ENCODE measurements at regions not wholly inside any gene's neighbourhood (a gene's known extent, or its start where the extent isn't known, plus 50 kb on each side); places are given as distances from the start of the nearest gene placed in this dataset.

DNA sequence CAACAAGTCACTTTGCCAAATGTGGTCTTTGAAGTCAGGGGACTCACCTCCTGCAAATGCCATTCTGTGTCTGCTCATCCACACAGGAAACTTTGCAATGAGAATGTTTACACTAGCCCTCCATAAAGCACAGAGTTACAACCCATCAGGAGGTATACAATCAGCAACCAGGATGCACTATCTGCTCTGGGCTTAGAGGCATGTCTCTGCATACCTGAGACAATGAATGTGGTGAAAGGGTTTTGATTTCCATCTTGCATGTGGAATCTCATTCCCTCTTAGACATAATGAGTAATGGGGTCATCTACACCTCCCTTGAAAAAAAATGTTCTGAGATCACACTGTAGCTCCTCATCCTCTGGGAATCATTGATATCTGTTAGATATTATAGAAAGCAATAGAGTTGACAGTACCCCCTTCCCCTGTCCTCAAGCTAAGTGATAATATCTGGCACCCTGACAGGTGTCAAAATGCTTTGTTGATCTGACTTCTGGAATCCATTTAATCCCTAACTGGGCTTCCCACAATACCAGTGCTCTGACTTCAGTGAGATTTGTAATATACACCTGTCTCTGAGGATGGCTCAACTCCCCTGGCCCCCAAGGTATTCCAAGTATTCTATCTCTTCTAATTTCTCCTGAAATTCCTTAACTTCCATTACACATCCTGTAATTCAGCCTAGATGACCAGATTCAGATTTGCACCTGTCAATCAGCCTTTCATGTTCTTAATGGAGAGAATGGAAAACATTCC lies 163.4 kb upstream of the NLGN4Y start:
- Histone ChIP-seq H4K20me1 (ENCODE audit: control insufficient read depth, insufficient read depth, low read length, poor library complexity, severe bottlenecking) (no peaks in the 10 kb centered on the region), H3K9me3 (ENCODE audit: control extremely low read depth in 1 of 3, control insufficient read depth in 2 of 3, insufficient read depth in 1 of 3, low read length in 2 of 3) (peaks cover 0 to 3% (median 0%) of the 10 kb centered on the region in 3 donors), H3K36me3 (replicated peaks in 1 of 2; ENCODE audit: control extremely low read depth in 1 of 2, control insufficient read depth in 1 of 2, extremely low read depth in 1 of 2, insufficient read depth in 2 of 2, low read length in 1 of 2) (no peaks in the 10 kb centered on the region), H3K27me3 (replicated peaks in 1 of 4; ENCODE audit: control extremely low read depth in 1 of 4, control insufficient read depth in 3 of 4, insufficient read depth in 4 of 4, low read length in 3 of 4) (no peaks in the 10 kb centered on the region), H3K4me1 (ENCODE audit: control insufficient read depth in 2 of 2, insufficient read depth in 2 of 2, low read length in 2 of 2) (no peaks in the 10 kb centered on the region), H3K4me3 (ENCODE audit: control extremely low read depth in 1 of 5, extremely low read depth in 1 of 5, insufficient read depth in 1 of 5, low read depth in 2 of 5, low read length in 4 of 5) (no peak overlapping the region), H3K79me2 (ENCODE audit: control insufficient read depth, insufficient read depth, low read length) (no peaks in the 10 kb centered on the region), H3K9ac (ENCODE audit: low read length) (no peak overlapping the region), H2AFZ (ENCODE audit: insufficient read depth, low read depth, low read length, poor library complexity, severe bottlenecking) (no peak overlapping the region), H3K27ac (ENCODE audit: low read length in 2 of 2) (no peak overlapping the region), H3K4me2 (replicated peaks; ENCODE audit: low read depth, low read length, poor library complexity, severe bottlenecking) (no peak overlapping the region)
- Mint-ChIP-seq H3K27ac (no peak overlapping the region), H3K27me3 (no peaks in the 10 kb centered on the region), H3K9me3 (ENCODE audit: insufficient read depth) (peaks cover 1% of the 10 kb centered on the region), H3K4me1 (no peaks in the 10 kb centered on the region), H3K4me3 (no peak overlapping the region)
- no peak for DNase-seq
- intact Hi-C loops (cut with micrococcal nuclease): no loop called here
- POLR2A ChIA-PET: no interaction called here
- CTCF ChIA-PET: no interaction called here
- TF ChIP-seq, protein P1, sequence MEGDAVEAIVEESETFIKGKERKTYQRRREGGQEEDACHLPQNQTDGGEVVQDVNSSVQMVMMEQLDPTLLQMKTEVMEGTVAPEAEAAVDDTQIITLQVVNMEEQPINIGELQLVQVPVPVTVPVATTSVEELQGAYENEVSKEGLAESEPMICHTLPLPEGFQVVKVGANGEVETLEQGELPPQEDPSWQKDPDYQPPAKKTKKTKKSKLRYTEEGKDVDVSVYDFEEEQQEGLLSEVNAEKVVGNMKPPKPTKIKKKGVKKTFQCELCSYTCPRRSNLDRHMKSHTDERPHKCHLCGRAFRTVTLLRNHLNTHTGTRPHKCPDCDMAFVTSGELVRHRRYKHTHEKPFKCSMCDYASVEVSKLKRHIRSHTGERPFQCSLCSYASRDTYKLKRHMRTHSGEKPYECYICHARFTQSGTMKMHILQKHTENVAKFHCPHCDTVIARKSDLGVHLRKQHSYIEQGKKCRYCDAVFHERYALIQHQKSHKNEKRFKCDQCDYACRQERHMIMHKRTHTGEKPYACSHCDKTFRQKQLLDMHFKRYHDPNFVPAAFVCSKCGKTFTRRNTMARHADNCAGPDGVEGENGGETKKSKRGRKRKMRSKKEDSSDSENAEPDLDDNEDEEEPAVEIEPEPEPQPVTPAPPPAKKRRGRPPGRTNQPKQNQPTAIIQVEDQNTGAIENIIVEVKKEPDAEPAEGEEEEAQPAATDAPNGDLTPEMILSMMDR (IDR thresholded peaks at IDR 0.05): no peak
- TF ChIP-seq EZH2 (IDR thresholded peaks at IDR 0.05; ENCODE audit: borderline replicate concordance, insufficient read depth, low read depth, low read length, poor library complexity, severe bottlenecking): no peak
- no peak for ATAC-seq (ENCODE audit: low read depth)

DNA sequence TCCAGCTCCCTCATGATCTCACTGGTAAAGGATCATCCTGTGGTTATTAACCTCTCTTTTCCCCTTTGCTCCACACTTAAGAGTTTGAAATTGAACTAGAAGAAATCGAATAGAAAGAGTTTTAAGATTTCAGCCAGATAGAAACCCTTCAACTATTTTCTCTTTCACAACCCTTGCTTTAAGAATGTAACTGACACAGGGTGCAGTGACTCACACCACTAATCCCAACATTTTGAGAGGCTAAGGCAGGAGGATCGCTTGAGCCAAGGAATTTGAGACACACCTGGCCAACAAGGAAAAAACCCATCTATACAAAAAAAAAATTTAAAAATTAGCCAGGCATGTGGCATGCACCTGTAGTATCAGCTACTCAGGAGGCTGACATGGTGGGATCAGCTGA lies 150.7 kb upstream of the NLGN4Y start:
- no peaks in the 10 kb centered on the region for H3K9me3 Mint-ChIP-seq (ENCODE audit: insufficient read depth)

More for the DNA sequence above, 150.7 kb upstream of the NLGN4Y start:
- Histone ChIP-seq H3K4me1 (ENCODE audit: control insufficient read depth in 2 of 2, insufficient read depth in 2 of 2, low read length in 2 of 2) (no peaks in the 10 kb centered on the region), H3K27ac (ENCODE audit: low read length in 2 of 2) (no peak overlapping the region), H3K9me3 (ENCODE audit: control extremely low read depth in 1 of 3, control insufficient read depth in 2 of 3, insufficient read depth in 1 of 3, low read length in 2 of 3) (no peaks in the 10 kb centered on the region), H2AFZ (ENCODE audit: insufficient read depth, low read depth, low read length, poor library complexity, severe bottlenecking) (no peak overlapping the region), H3K79me2 (ENCODE audit: control insufficient read depth, insufficient read depth, low read length) (no peaks in the 10 kb centered on the region), H3K4me2 (replicated peaks; ENCODE audit: low read depth, low read length, poor library complexity, severe bottlenecking) (no peak overlapping the region), H3K27me3 (replicated peaks in 1 of 4; ENCODE audit: control extremely low read depth in 1 of 4, control insufficient read depth in 3 of 4, insufficient read depth in 4 of 4, low read length in 3 of 4) (no peaks in the 10 kb centered on the region), H4K20me1 (ENCODE audit: control insufficient read depth, insufficient read depth, low read length, poor library complexity, severe bottlenecking) (no peaks in the 10 kb centered on the region), H3K4me3 (ENCODE audit: control extremely low read depth in 1 of 5, extremely low read depth in 1 of 5, insufficient read depth in 1 of 5, low read depth in 2 of 5, low read length in 4 of 5) (no peak overlapping the region), H3K36me3 (replicated peaks in 1 of 2; ENCODE audit: control extremely low read depth in 1 of 2, control insufficient read depth in 1 of 2, extremely low read depth in 1 of 2, insufficient read depth in 2 of 2, low read length in 1 of 2) (no peaks in the 10 kb centered on the region), H3K9ac (ENCODE audit: low read length) (no peak overlapping the region)
- Mint-ChIP-seq H3K27ac (no peak overlapping the region), H3K4me3 (no peak overlapping the region), H3K27me3 (no peaks in the 10 kb centered on the region), H3K4me1 (peaks cover 6% of the 10 kb centered on the region)
- CTCF ChIA-PET: no interaction called here
- no peak for TF ChIP-seq EZH2 (IDR thresholded peaks at IDR 0.05; ENCODE audit: borderline replicate concordance, insufficient read depth, low read depth, low read length, poor library complexity, severe bottlenecking)
- TF ChIP-seq, protein P1 (IDR thresholded peaks at IDR 0.05): no peak
- ATAC-seq (ENCODE audit: low read depth): no peak
- no CpG with 5 or more reads among the region's 2 CpGs for WGBS (ENCODE audit: insufficient coverage)
- POLR2A ChIA-PET: no interaction called here
- intact Hi-C loops (cut with micrococcal nuclease): loop anchor here (10.0 kb wide), 1 partner anchor 69 kb away; no protein-coding TSS in a partner anchor
- no peak for DNase-seq

Measured in B cell (primary cell).